OCI-LY1 (cell line): ENCODE measurements at regions not wholly inside any gene's neighbourhood (a gene's known extent, or its start where the extent isn't known, plus 50 kb on each side); places are given as distances from the start of the nearest gene placed in this dataset.

Experiments
- EZH2 ChIP-seq: fragments of 200-600 bp; sonication (generic), shearing (Covaris generic); IDR thresholded peaks from 2 replicates; pipeline ENCODE4 v1.8.0; 2017; ENCODE audit warnings: borderline replicate concordance, mixed run types, mild to moderate bottlenecking, antibody characterized with exemption, low read length, moderate library complexity, mixed read lengths
- TF ChIP-seq, protein P1 (sequence below): fragments of 200-600 bp; sonication (generic), shearing (Covaris generic); IDR thresholded peaks from 2 replicates; pipeline ENCODE4 v1.5.1; 2017; ENCODE audit warnings: mild to moderate bottlenecking, antibody characterized with exemption, low read length, moderate library complexity, mixed read lengths

DNA sequence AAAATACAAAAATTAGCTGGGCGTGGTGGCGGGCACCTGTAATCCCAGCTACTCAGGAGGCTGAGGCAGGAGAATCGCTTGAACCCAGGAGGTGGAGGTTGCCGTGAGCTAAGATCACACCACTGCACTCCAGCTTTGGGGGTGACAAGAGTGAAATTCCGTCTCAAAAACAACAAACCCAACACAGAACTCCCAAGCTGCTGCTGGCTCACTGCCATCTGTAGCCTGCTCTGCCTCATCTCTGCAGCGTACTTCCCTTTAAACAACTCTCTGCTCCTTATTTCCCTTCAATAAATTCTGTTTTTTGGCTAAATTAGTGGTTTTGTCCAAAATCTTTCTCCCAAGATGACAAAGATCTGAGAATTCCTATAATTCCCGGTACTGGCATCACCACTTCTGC, 189.2 kb upstream of the GALNT17 start:
- no peak for TF ChIP-seq EZH2
- TF ChIP-seq, protein P1, sequence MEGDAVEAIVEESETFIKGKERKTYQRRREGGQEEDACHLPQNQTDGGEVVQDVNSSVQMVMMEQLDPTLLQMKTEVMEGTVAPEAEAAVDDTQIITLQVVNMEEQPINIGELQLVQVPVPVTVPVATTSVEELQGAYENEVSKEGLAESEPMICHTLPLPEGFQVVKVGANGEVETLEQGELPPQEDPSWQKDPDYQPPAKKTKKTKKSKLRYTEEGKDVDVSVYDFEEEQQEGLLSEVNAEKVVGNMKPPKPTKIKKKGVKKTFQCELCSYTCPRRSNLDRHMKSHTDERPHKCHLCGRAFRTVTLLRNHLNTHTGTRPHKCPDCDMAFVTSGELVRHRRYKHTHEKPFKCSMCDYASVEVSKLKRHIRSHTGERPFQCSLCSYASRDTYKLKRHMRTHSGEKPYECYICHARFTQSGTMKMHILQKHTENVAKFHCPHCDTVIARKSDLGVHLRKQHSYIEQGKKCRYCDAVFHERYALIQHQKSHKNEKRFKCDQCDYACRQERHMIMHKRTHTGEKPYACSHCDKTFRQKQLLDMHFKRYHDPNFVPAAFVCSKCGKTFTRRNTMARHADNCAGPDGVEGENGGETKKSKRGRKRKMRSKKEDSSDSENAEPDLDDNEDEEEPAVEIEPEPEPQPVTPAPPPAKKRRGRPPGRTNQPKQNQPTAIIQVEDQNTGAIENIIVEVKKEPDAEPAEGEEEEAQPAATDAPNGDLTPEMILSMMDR: no peak
